Lower leg skin (tissue), 4 donors: ENCODE measurements at regions not wholly inside any gene's neighbourhood (a gene's known extent, or its start where the extent isn't known, plus 50 kb on each side); places are given as distances from the start of the nearest gene placed in this dataset.

Experiments
- DNase-seq, 2 donors: peaks; one replicate each; pipeline ENCODE4 v3.0.0-alpha.2; 2019; ENCODE audit warnings: low spot score in 2 of 2
- H3K4me3 ChIP-seq: fragments of 200-600 bp; sonication (generic); 2 replicates; pipeline ENCODE4 v1.5.1; 2017; ENCODE audit warnings: mild to moderate bottlenecking, low read depth; ENCODE audit not compliant: poor library complexity, severe bottlenecking
- POLR2A ChIP-seq, 2 donors: fragments of 450-650 bp; IDR thresholded peaks; one replicate each; pipeline ENCODE4 v1.6.1; 2016 to 2017; ENCODE audit warnings: antibody characterized with exemption in 2 of 2, mild to moderate bottlenecking in 1 of 2, moderate library complexity in 1 of 2
- WGBS, 2 donors: methylation state at CpG; one replicate each; pipeline ENCODE4 v1.1.5; 2018; 5-methylcytosine and 5-hydroxymethylcytosine counted together
- intact Hi-C: fragments of 100-400 bp; cut with DNase I; formaldehyde crosslinking; loops from one replicate; pipeline ENCODE4 v1.15.0; 2023; ENCODE audit warnings: low total_unique reads
- TF ChIP-seq, protein P1 (sequence below), 3 donors: fragments of 450-650 bp; IDR thresholded peaks; one replicate each; pipeline ENCODE4 v1.5.1; 2016; ENCODE audit warnings: antibody characterized with exemption in 3 of 3, mild to moderate bottlenecking in 3 of 3, moderate library complexity in 2 of 3

GRCh38 chr10:4170181-4170580 lies 385.2 kb upstream of the KLF6 start:
- TF ChIP-seq, protein P1, sequence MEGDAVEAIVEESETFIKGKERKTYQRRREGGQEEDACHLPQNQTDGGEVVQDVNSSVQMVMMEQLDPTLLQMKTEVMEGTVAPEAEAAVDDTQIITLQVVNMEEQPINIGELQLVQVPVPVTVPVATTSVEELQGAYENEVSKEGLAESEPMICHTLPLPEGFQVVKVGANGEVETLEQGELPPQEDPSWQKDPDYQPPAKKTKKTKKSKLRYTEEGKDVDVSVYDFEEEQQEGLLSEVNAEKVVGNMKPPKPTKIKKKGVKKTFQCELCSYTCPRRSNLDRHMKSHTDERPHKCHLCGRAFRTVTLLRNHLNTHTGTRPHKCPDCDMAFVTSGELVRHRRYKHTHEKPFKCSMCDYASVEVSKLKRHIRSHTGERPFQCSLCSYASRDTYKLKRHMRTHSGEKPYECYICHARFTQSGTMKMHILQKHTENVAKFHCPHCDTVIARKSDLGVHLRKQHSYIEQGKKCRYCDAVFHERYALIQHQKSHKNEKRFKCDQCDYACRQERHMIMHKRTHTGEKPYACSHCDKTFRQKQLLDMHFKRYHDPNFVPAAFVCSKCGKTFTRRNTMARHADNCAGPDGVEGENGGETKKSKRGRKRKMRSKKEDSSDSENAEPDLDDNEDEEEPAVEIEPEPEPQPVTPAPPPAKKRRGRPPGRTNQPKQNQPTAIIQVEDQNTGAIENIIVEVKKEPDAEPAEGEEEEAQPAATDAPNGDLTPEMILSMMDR (IDR thresholded peaks at IDR 0.05): no peak
- TF ChIP-seq POLR2A (IDR thresholded peaks at IDR 0.05): no peak
- H3K4me3 ChIP-seq: no peak overlapping the region
- 66 to 79% methylated on average over 2 of the region's 2 CpGs for WGBS, 2 donors
- DNase-seq: no peak
- intact Hi-C loops: no loop called here

DNA sequence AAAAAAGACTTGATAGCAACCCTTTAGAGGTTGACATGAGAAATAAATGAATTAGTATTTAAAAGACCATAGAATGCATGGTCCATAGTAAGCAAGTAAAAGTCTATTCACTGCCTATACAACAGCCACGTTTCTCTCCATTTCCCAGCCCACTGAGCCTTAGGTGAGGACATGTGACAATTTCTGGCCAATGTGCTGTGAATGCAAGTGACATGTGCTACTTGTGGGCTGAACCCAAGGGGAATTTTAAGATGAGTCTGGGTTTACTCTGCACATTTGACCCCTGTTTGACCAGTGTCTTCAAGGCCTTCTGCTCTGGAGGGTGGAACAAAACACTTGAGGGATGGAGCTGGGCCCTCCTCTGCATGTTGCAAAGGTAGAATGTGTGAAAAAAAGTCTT lies 384.4 kb upstream of the KLF6 start:
- intact Hi-C loops: no loop called here
- WGBS, 2 donors: 91 to 97% methylated on average over 1 of the region's 1 CpG
- TF ChIP-seq POLR2A (IDR thresholded peaks at IDR 0.05): no peak
- TF ChIP-seq, protein P1 (IDR thresholded peaks at IDR 0.05): no peak
- no peak for DNase-seq
- H3K4me3 ChIP-seq: no peak overlapping the region

GRCh38 chr10:4167216-4167615 lies 382.2 kb upstream of the KLF6 start:
- TF ChIP-seq POLR2A (IDR thresholded peaks at IDR 0.05): no peak
- TF ChIP-seq, protein P1 (IDR thresholded peaks at IDR 0.05): no peak
- 81 to 84% methylated on average over 8 of the region's 8 CpGs for WGBS, 2 donors
- no peak overlapping the region for H3K4me3 ChIP-seq
- intact Hi-C loops: no loop called here
- DNase-seq: no peak

- no peak for DNase-seq
- 77 to 80% methylated on average over 7 of the region's 7 CpGs for WGBS, 2 donors
- intact Hi-C loops: no loop called here
- no peak for TF ChIP-seq POLR2A (IDR thresholded peaks at IDR 0.05)
- TF ChIP-seq, protein P1 (IDR thresholded peaks at IDR 0.05): no peak
- no peak overlapping the region for H3K4me3 ChIP-seq
Observed at GRCh38 chr10:4162571-4163286, 377.7 kb upstream of the KLF6 start.

GRCh38 chr10:4159173-4159572 lies 374.2 kb upstream of the KLF6 start:
- intact Hi-C loops: no loop called here
- no peak for TF ChIP-seq POLR2A (IDR thresholded peaks at IDR 0.05)
- TF ChIP-seq, protein P1 (IDR thresholded peaks at IDR 0.05): no peak
- no peak overlapping the region for H3K4me3 ChIP-seq
- WGBS, 2 donors: 72 to 76% methylated on average over 6 of the region's 6 CpGs
- DNase-seq: no peak

DNA sequence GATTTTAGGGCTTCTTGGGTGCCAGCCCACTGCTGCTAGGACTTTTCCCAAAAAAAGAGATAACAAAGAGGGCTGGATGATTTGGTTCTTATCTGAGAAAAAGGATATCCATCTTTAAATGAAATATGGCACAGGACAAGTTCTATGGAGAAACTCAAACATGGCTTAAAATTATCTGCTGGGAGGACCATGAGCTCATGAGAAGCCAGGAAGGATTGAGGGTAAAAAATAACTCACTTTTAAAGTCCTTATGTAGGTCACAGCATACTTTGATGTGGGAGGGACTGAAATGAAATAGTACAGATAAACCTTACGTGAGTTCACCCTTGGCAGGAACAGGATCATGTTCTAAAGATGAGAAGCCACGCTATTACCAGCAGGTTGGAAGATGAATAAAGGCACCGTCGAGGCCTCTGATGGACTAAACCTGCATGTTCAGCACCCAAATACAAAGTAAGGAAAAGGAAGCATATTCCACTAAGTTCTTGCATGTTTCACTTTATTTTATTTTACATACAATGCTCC lies 369.2 kb upstream of the KLF6 start:
- DNase-seq: no peak
- no peak for TF ChIP-seq POLR2A (IDR thresholded peaks at IDR 0.05)
- TF ChIP-seq, protein P1 (IDR thresholded peaks at IDR 0.05): no peak
- intact Hi-C loops: no loop called here
- H3K4me3 ChIP-seq: no peak overlapping the region
- WGBS, 2 donors: 61 to 63% methylated on average over 4 of the region's 4 CpGs
